ENCODE measurements at regions not wholly inside any gene's neighbourhood (a gene's known extent, or its start where the extent isn't known, plus 50 kb on each side); places are given as distances from the start of the nearest gene placed in this dataset.
"Not testable (repeated sequence)": the region's sequence is repeated elsewhere in the genome, so short reads cannot be mapped to it uniquely, and the experiment has no call there.

GRCh38 chr3:148546959-148547358 is 150.7 kb upstream of the AGTR1 start:
- DNase-seq = no peak

DNA sequence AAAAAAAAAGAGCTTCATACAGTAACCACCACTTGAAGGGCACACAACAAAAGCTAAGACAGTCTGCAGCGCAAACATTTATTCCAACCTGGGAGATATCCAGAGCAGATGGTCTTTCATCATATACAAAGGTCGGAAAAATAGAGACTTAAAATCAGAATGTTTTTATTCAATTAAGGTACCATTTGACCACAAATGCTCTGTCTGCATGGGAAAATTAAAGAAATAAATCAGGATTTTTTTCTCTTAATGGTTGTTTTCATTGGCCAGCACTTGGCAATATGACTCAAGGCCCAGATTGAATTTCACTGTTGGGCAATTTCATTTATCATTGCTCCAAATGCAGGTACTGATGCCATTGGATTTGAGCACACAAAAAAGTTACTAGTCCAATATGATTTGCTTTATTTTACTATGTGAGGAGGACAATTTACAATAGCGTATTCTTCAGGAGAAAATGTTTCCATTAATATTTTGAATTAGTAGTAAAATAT is 145.9 kb upstream of the AGTR1 start:
- no peak for DNase-seq

DNA sequence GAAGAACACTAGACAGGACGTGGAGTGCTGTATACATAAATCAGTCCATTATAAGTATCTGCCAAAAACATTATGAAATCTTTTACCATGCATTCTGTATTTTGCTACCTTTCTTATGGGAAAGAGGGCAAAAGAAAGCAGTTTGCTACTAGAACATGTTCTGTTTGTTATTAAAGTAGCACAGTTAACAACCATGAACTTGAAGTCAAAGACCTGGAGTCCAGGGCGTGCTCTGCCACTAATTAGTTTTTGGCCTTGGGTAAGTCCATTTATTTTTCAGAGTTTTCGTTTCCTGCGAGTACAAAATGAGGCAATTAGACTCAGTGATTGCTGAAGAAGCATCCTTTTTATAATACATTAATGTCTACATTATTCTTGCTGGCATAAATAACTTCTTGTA is 143.3 kb upstream of the AGTR1 start:
- DNase-seq = no peak

GRCh38 chr3:148556664-148557063 is 141.0 kb upstream of the AGTR1 start:
- no peak for DNase-seq

DNA sequence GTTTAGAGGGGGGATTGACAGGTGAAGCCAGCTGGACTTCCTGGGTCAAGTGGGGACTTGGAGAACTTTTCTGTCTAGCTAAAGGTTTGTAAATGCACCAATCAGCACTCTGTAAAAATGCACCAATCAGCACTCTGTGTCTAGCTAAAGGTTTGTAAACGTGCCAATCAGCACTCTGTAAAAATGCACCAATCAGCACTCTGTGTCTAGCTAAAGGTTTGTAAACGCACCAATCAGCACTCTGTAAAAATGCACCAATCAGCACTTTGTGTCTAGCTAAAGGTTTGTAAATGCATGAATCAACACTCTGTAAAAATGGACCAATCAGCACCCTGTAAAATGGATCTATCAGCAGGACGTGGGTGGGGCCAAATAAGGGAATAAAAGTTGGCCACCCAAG is 120.1 kb upstream of the AGTR1 start:
- DNase-seq = not testable (repeated sequence)

DNA sequence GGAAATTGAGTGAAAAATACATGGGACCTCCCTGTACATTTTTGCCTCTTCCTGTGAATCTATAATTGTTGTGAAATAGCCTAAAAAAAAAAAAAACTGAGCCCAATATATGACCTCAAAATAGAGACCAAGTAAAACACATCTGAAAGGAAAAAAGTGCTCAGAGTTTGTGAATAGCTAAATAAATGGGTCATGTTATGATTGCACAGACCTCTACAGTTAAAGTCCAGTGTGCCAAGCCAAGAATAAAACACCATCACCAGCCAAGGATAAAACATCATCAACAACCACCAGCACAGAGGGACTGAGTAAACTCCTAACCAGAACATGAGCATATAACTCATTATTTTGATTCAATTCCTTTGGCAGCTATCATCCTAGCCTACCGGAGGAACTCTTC is 115.6 kb upstream of the AGTR1 start:
- DNase-seq = no peak

GRCh38 chr3:148583793-148584192 is 113.9 kb upstream of the AGTR1 start:
- DNase-seq = no peak

DNA sequence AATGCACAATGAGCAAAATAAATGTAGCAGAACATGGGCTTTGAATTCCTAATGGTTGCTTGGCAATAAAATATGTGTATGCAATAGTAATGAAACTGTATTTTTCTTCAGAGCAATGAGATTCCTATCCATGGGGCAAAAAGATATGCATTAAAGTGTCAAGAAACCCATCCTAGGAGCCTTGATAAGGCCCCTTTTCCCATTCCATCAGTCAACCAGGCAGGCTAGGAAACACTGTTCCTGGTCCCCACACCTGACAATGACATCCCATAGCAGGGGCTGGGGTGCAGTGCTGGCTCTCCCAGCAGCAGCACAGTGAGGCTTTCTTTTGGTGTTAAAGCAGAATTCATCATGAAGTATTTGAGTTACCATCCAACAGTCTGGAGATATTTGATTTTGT is 113.3 kb upstream of the AGTR1 start:
- no peak for DNase-seq

GRCh38 chr3:148585671-148586379 is 111.9 kb upstream of the AGTR1 start:
- no peak for DNase-seq

DNA sequence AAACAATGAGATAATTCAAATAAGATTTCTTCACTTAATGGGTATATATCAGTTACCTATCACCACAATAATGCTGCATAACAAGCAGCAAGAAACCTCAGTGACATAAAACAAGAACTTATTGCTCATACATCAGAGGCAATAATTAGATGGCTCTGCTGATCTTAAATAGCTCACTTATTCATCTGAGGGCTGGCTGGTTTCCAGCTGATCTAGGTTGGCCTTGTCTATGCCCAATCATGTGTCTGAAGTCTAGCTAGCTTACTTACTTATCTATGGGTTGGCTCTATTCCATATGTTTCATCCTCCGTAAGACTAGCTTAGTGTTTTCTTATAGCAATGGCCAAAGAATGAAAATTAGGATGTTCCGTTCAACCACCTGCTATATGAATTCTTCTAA is 109.4 kb upstream of the AGTR1 start:
- no peak for DNase-seq

GRCh38 chr3:148591525-148591924 is 106.2 kb upstream of the AGTR1 start:
- DNase-seq = no peak

DNA sequence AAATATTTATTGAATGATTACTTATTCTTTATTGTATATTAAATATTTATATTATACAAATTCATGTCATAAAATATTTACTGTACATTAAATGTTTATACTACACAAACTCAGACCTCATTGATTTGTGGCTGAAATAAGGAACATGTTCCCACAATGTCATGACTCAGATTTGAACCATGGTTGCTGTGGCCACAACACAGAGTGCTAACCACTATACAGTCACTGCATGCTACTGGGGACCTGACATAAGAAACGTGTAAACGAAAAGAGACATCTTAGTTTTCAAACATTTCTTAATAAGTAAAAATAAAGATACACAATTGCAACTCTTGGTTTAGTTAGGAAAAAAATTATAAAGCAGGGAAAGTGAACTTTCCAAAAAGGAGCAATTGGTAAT is 99.1 kb upstream of the AGTR1 start:
- DNase-seq = no peak

DNA sequence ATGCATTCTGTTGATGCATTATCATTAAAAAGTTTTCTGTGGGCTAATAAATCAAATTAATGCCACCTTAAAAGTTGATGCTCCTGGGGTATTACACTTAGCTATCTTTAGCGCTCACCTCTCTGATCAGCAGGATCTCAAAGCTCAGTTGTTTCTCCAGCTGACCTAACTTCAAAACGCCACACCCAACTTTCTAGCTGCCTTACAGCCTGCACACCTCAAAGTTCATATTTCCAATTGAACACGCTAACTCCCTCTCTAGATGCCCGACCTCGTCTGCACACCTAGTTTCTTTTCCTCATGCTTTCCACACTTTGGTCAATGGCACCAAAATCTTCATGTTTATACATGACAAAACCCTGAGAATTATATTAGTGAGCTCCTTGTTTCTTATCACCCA is 98.2 kb upstream of the AGTR1 start:
- DNase-seq = no peak

DNA sequence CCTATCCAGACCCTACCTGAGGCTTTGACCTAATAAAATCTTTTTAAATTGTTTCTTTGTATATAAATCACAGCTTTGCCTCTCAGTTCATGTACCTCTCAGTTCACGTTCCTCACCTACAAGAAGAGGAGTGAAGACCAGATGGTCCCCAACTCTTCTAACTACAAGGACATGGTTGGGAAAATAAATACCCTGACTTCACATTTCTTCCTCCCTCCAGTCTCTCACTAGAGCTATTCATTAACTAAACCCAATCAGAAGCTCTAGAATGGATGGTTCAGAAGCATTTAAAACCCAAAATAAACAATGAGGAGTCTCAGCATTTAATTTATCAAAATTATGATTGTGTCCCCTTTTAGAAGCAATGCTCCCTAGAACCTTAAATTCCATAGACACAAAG is 97.3 kb upstream of the AGTR1 start:
- DNase-seq = no peak

GRCh38 chr3:148600902-148601765 is 96.6 kb upstream of the AGTR1 start:
- DNase-seq = no peak

DNA sequence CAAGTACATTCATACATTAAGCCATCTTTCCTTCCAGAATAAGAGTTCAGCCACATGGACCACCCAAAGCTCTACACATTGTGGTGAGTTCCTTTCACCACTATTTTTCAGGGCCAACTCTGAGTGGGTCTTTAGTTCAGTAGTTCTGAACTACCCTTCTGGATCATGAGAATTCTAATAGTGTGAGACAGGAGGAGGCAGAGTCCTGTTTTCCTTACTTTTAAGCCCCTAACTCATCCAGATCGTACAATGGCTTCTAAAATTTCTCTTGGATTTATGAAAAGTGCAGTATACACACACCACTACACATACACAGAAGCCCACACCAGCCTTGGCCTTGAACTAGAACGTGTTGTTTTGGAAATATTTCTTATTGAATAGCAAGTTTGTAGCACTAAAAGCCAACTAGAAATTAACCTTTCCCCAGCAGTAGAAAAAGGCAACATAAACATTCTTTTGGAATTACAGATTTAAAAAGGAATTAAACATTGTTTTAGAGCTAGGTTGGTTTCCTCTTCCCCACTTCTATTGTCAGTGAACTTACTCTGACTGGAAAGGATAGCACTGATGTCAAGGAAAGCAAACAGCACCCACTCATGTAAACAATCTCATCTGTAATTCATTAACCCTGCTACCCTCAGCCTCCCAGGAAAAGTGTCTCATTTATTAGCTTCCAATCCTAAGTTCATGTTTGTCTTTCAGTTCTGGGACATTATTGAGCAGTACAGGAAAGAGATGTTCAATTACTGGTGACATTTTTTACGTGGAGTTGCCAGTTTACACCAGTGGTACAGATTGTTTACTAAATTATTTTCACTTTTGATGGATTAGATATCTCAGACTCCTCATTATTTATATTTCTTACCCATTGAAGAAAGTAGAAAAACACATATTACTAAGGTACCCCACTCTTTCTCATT is 95.7 kb upstream of the AGTR1 start:
- no peak for DNase-seq

GRCh38 chr3:148604270-148605085 is 93.2 kb upstream of the AGTR1 start:
- no peak for DNase-seq

DNA sequence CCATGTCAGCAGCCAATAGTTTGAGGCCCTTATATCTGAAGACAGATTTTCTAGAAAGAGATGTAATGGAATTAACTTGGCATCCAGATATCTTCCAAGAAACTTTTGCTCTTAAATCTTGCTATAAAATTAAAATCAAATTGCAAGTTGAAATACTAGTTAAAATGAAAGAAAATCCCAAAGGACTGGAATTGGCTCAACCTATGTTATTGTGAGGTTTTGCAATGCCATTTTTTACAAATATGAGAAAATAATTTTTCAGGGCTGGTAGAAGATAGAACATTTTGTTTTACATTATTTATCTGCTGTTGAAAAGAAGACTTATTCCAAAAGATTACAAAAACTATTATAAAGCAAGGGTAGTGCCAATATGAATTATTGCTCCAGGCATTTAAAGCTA is 92.2 kb upstream of the AGTR1 start:
- DNase-seq = no peak

DNA sequence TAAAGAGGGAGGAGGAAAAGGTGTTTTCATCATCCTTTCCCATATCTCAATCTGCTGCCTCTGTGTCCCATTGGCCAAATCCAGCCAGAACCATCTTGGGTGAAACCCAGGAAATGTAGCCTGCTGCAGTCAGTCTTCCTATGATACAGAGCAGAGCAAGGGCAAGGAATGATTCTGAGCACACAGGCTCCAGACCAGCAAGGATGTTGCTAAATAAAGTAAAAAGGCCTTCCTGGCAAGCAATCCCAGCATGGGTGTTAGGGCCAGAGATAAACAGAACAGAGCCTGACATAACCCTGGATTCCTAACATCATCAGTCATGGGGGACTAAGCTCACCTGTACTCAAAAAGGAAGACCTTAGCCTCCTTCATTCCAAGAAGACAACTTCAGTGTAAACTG is 90.7 kb upstream of the AGTR1 start:
- no peak for DNase-seq

GRCh38 chr3:148607491-148607890 is 90.2 kb upstream of the AGTR1 start:
- DNase-seq = no peak

DNA sequence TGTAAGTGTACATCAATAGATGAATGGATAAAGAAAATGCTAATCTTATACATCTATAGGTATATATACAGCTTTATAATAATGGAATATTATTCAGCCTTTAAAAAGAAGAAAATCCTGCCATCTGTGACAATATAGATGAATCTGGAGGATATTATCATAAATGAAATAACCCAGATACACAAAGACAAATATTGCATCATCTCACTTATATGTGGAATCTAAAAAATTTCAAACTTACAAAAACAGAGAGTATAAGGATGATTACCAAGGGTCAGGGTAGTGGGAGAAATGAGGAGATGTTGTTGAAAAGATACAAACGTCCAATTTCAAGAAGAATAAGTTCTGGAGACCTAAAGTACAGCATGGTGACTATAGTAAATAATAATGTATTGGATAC is 85.4 kb upstream of the AGTR1 start:
- DNase-seq = no peak
